H9 (cell line): ENCODE measurements at regions not wholly inside any gene's neighbourhood (a gene's known extent, or its start where the extent isn't known, plus 50 kb on each side); places are given as distances from the start of the nearest gene placed in this dataset.
"Not testable (repeated sequence)": the region's sequence is repeated elsewhere in the genome, so short reads cannot be mapped to it uniquely, and the experiment has no call there.

Experiments used
- DNase-seq: peaks from one replicate; pipeline ENCODE4 v3.0.0-alpha.2; 2017
- H2AFZ ChIP-seq: one replicate; pipeline ENCODE4 v1.6.1; 2013; ENCODE audit warnings: mild to moderate bottlenecking, low read length, control low read depth, moderate library complexity
- H2AK5ac ChIP-seq: 2 replicates; pipeline ENCODE4 v1.6.1; 2013; ENCODE audit warnings: low read length, control low read depth, mixed read lengths; ENCODE audit not compliant: insufficient read length
- H2BK120ac ChIP-seq: one replicate; pipeline ENCODE4 v1.6.1; 2013; ENCODE audit warnings: low read depth, mild to moderate bottlenecking, low read length, control low read depth, inconsistent platforms; ENCODE audit not compliant: poor library complexity, severe bottlenecking
- H2BK12ac ChIP-seq: 2 replicates; pipeline ENCODE4 v1.6.1; 2013; ENCODE audit warnings: low read length, control low read depth, mixed read lengths, low read depth; ENCODE audit not compliant: insufficient read length
- H2BK15ac ChIP-seq: 2 replicates; pipeline ENCODE4 v1.6.1; 2013; ENCODE audit warnings: low read depth, low read length, control low read depth
- H2BK20ac ChIP-seq: one replicate; pipeline ENCODE4 v1.6.1; 2013; ENCODE audit warnings: low read depth, mild to moderate bottlenecking, low read length, control low read depth, inconsistent platforms; ENCODE audit not compliant: poor library complexity, severe bottlenecking
- H2BK5ac ChIP-seq: 2 replicates; pipeline ENCODE4 v1.6.1; 2013; ENCODE audit warnings: low read length, control low read depth, mixed read lengths; ENCODE audit not compliant: insufficient read length
- H3K14ac ChIP-seq: 2 replicates; pipeline ENCODE4 v1.6.1; 2013; ENCODE audit warnings: low read length, control low read depth; ENCODE audit not compliant: insufficient read depth
- H3K18ac ChIP-seq: 2 replicates; pipeline ENCODE4 v1.6.1; 2013; ENCODE audit warnings: low read depth, mild to moderate bottlenecking, mixed read lengths, low read length, control low read depth; ENCODE audit not compliant: insufficient read length
- H3K23ac ChIP-seq: 2 replicates; pipeline ENCODE4 v1.6.1; 2013; ENCODE audit warnings: low read length, control low read depth, mixed read lengths, low read depth; ENCODE audit not compliant: insufficient read length
- H3K23me2 ChIP-seq: 2 replicates; pipeline ENCODE4 v1.6.1; 2013; ENCODE audit warnings: low read depth, mild to moderate bottlenecking, mixed read lengths, low read length, control low read depth; ENCODE audit not compliant: insufficient read length, poor library complexity, severe bottlenecking
- H3K27ac ChIP-seq: 2 replicates; pipeline ENCODE4 v1.5.1; 2013; ENCODE audit warnings: low read length, control low read depth, mixed read lengths, low read depth; ENCODE audit not compliant: insufficient read length
- H3K27me3 ChIP-seq: 2 replicates; pipeline ENCODE4 v1.6.1; 2013; ENCODE audit warnings: low read length, control low read depth, inconsistent platforms; ENCODE audit not compliant: insufficient read depth
- H3K4ac ChIP-seq: 2 replicates; pipeline ENCODE4 v1.6.1; 2013; ENCODE audit warnings: low read depth, mild to moderate bottlenecking, control low read depth, inconsistent platforms, low read length, moderate library complexity
- H3K4me1 ChIP-seq: 2 replicates; pipeline ENCODE4 v1.6.1; 2013; ENCODE audit warnings: low read length, control low read depth, inconsistent platforms; ENCODE audit not compliant: insufficient read depth
- H3K4me2 ChIP-seq: 2 replicates; pipeline ENCODE4 v1.6.1; 2013; ENCODE audit warnings: low read length, control low read depth, mixed read lengths; ENCODE audit not compliant: insufficient read length, insufficient read depth
- H3K56ac ChIP-seq: 2 replicates; pipeline ENCODE4 v1.6.1; 2013; ENCODE audit warnings: low read depth, mild to moderate bottlenecking, mixed read lengths, low read length, control low read depth; ENCODE audit not compliant: insufficient read length
- H3K79me1 ChIP-seq: 2 replicates; pipeline ENCODE4 v1.6.1; 2013; ENCODE audit warnings: low read depth, mild to moderate bottlenecking, moderate library complexity, low read length, control low read depth, inconsistent platforms; ENCODE audit not compliant: insufficient read depth, poor library complexity, severe bottlenecking
- H3K79me2 ChIP-seq: 2 replicates; pipeline ENCODE4 v1.6.1; 2013; ENCODE audit warnings: low read length, control low read depth, inconsistent platforms; ENCODE audit not compliant: insufficient read depth
- H3K9ac ChIP-seq: 2 replicates; pipeline ENCODE4 v1.6.1; 2013; ENCODE audit warnings: low read length, control low read depth, mixed read lengths; ENCODE audit not compliant: insufficient read length; ENCODE audit errors: extremely low read depth
- H3K9me3 ChIP-seq: one replicate; pipeline ENCODE4 v1.6.1; 2013; ENCODE audit warnings: low read depth, low read length, inconsistent platforms; ENCODE audit not compliant: control insufficient read depth
- H3T11ph ChIP-seq: one replicate; pipeline ENCODE4 v1.6.1; 2013; ENCODE audit warnings: mild to moderate bottlenecking, low read length, control low read depth, inconsistent platforms
- H4K20me1 ChIP-seq: one replicate; pipeline ENCODE4 v1.6.1; 2013; ENCODE audit not compliant: control insufficient read depth, insufficient read length, insufficient read depth
- H4K5ac ChIP-seq: 2 replicates; pipeline ENCODE4 v1.6.1; 2013; ENCODE audit warnings: low read depth, mild to moderate bottlenecking, mixed read lengths, low read length, control low read depth; ENCODE audit not compliant: insufficient read length
- H4K8ac ChIP-seq: replicated peaks from 2 replicates; pipeline ENCODE4 v1.6.1; 2013; ENCODE audit warnings: low read length, control low read depth, mixed read lengths, low read depth; ENCODE audit not compliant: insufficient read length
- H4K91ac ChIP-seq: 2 replicates; pipeline ENCODE4 v1.6.1; 2013; ENCODE audit warnings: low read depth, mild to moderate bottlenecking, moderate library complexity, mixed read lengths, low read length, control low read depth; ENCODE audit not compliant: insufficient read length
- H3K27ac Mint-ChIP-seq, 3 experiments: 2 replicates in 2 of 3; 3 replicates in 1 of 3; pipeline ENCODE4 v1.8.0; 2020 to 2021; ENCODE audit warnings: mixed read lengths in 3 of 3, mild to moderate bottlenecking in 1 of 3, moderate library complexity in 1 of 3
- H3K27me3 Mint-ChIP-seq: 2 replicates; pipeline ENCODE4 v1.8.0; 2021; ENCODE audit warnings: low read depth, mild to moderate bottlenecking, moderate library complexity, mixed read lengths
- H3K36me3 Mint-ChIP-seq, 3 experiments: 2 replicates in 2 of 3; 3 replicates in 1 of 3; pipeline ENCODE4 v1.8.0; 2020 to 2021; ENCODE audit warnings: low read depth in 3 of 3, mixed read lengths in 3 of 3; ENCODE audit not compliant: insufficient read depth in 1 of 3
- H3K4me1 Mint-ChIP-seq, 2 experiments: 2 replicates each; pipeline ENCODE4 v1.8.0; 2020; ENCODE audit warnings: mixed read lengths in 2 of 2
- H3K4me3 Mint-ChIP-seq, 2 experiments: 2 replicates in 1 of 2; 3 replicates in 1 of 2; pipeline ENCODE4 v1.8.0; 2020 to 2021; ENCODE audit warnings: mild to moderate bottlenecking in 2 of 2, mixed read lengths in 2 of 2, moderate library complexity in 1 of 2
- H3K9me3 Mint-ChIP-seq, 2 experiments: 2 replicates in 1 of 2; 3 replicates in 1 of 2; pipeline ENCODE4 v1.8.0; 2020; ENCODE audit warnings: mild to moderate bottlenecking in 2 of 2, mixed read lengths in 2 of 2, moderate library complexity in 1 of 2
- WGBS: extraction: QIAGEN DNeasy Blood & Tissue Kit; methylation state at CpG from one replicate; pipeline ENCODE4 v1.1.7; 2013; ENCODE audit warnings: missing lambda C conversion rate, low lambda C conversion rate, mixed read lengths; ENCODE audit not compliant: insufficient read length; ENCODE audit errors: extremely low coverage; 5-methylcytosine and 5-hydroxymethylcytosine counted together
- TF ChIP-seq, protein P1 (sequence below): fragments of 200-600 bp; sonication (generic); conservative IDR thresholded peaks from 3 replicates; pipeline ENCODE4 v1.8.0; 2021; ENCODE audit warnings: antibody characterized with exemption, mild to moderate bottlenecking

GRCh38 chr10:94123258-94123995 is 129.7 kb downstream of the PLCE1 start:
- no peak overlapping the region for H3K27ac ChIP-seq
- no peaks in the 10 kb centered on the region for H3K79me1 ChIP-seq
- H3T11ph ChIP-seq: no peak overlapping the region
- no peak overlapping the region for H2BK20ac ChIP-seq
- H3K4me1 ChIP-seq: no peaks in the 10 kb centered on the region
- no peak overlapping the region for H2BK15ac ChIP-seq
- H3K4ac ChIP-seq: no peak overlapping the region
- H3K9me3 Mint-ChIP-seq: no peaks in the 10 kb centered on the region; a peak in 2 of 5 replicates
- H2BK120ac ChIP-seq: no peak overlapping the region
- no peak overlapping the region for H4K5ac ChIP-seq
- no peak overlapping the region for H3K14ac ChIP-seq
- peaks cover 12 to 18% of the 10 kb centered on the region in 2 experiments for H3K4me1 Mint-ChIP-seq
- H2AFZ ChIP-seq: no peak overlapping the region
- no peak overlapping the region for H3K9ac ChIP-seq
- H4K91ac ChIP-seq: no peak overlapping the region
- no peaks in the 10 kb centered on the region for H4K20me1 ChIP-seq
- no peaks in the 10 kb centered on the region for H3K9me3 ChIP-seq
- no peak overlapping the region for H3K27ac Mint-ChIP-seq
- H4K8ac ChIP-seq: no peak overlapping the region
- no peak overlapping the region for H3K4me3 Mint-ChIP-seq
- WGBS: no CpG with 5 or more reads among the region's 9 CpGs
- H3K36me3 Mint-ChIP-seq: peaks cover 0 to 2% (median 0%) of the 10 kb centered on the region in 3 experiments; a peak in 1 of 7 replicates
- no peak overlapping the region for H3K23ac ChIP-seq
- H3K4me2 ChIP-seq: no peak overlapping the region
- H3K23me2 ChIP-seq: no peaks in the 10 kb centered on the region
- H2BK12ac ChIP-seq: no peak overlapping the region
- no peak overlapping the region for H2AK5ac ChIP-seq
- TF ChIP-seq, protein P1, sequence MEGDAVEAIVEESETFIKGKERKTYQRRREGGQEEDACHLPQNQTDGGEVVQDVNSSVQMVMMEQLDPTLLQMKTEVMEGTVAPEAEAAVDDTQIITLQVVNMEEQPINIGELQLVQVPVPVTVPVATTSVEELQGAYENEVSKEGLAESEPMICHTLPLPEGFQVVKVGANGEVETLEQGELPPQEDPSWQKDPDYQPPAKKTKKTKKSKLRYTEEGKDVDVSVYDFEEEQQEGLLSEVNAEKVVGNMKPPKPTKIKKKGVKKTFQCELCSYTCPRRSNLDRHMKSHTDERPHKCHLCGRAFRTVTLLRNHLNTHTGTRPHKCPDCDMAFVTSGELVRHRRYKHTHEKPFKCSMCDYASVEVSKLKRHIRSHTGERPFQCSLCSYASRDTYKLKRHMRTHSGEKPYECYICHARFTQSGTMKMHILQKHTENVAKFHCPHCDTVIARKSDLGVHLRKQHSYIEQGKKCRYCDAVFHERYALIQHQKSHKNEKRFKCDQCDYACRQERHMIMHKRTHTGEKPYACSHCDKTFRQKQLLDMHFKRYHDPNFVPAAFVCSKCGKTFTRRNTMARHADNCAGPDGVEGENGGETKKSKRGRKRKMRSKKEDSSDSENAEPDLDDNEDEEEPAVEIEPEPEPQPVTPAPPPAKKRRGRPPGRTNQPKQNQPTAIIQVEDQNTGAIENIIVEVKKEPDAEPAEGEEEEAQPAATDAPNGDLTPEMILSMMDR: no peak
- H3K27me3 ChIP-seq: no peaks in the 10 kb centered on the region
- no peak for DNase-seq
- peaks cover 2% of the 10 kb centered on the region; the same call in 1 of the 2 replicates for H3K27me3 Mint-ChIP-seq
- H3K79me2 ChIP-seq: no peaks in the 10 kb centered on the region
- H3K18ac ChIP-seq: no peak overlapping the region
- H3K56ac ChIP-seq: no peak overlapping the region
- H2BK5ac ChIP-seq: no peak overlapping the region

GRCh38 chr10:94124147-94124546 is 130.4 kb downstream of the PLCE1 start:
- not testable (repeated sequence) for H3K27me3 Mint-ChIP-seq, H3K9ac ChIP-seq, H2BK12ac ChIP-seq, H3K56ac ChIP-seq, H3K18ac ChIP-seq, H2AFZ ChIP-seq, H3K14ac ChIP-seq, H3K36me3 Mint-ChIP-seq, H3T11ph ChIP-seq, DNase-seq, H3K27ac Mint-ChIP-seq, H3K4me1 ChIP-seq, H4K91ac ChIP-seq, H3K4ac ChIP-seq, H2AK5ac ChIP-seq, H3K23ac ChIP-seq, H3K79me2 ChIP-seq, H4K5ac ChIP-seq, H2BK20ac ChIP-seq, H3K4me2 ChIP-seq, H3K27me3 ChIP-seq, H3K4me3 Mint-ChIP-seq, H4K8ac ChIP-seq, H3K27ac ChIP-seq, H4K20me1 ChIP-seq, H3K9me3 ChIP-seq, H2BK5ac ChIP-seq, H2BK15ac ChIP-seq, H3K9me3 Mint-ChIP-seq, H2BK120ac ChIP-seq, H3K23me2 ChIP-seq, H3K79me1 ChIP-seq
- H3K4me1 Mint-ChIP-seq: peaks cover 12 to 18% of the 10 kb centered on the region in 2 experiments
- no CpG with 5 or more reads among the region's 2 CpGs for WGBS
